Esophagus muscularis mucosa (tissue), 4 donors: ENCODE measurements at regions not wholly inside any gene's neighbourhood (a gene's known extent, or its start where the extent isn't known, plus 50 kb on each side); places are given as distances from the start of the nearest gene placed in this dataset.

ENCODE experiments used
- CTCF ChIP-seq, 3 experiments: fragments of 200-600 bp in 2 of 3; fragments of 450-650 bp in 1 of 3; sonication (generic) in 2 of 3; IDR thresholded peaks; one replicate each; pipeline ENCODE4 v1.5.1; 2017 to 2019; ENCODE audit warnings: antibody characterized with exemption in 3 of 3, mild to moderate bottlenecking in 2 of 3, moderate library complexity in 1 of 3
- EP300 ChIP-seq: sonication (generic); formaldehyde crosslinking; IDR thresholded peaks from one replicate; pipeline ENCODE4 v1.6.1; 2017; ENCODE audit warnings: antibody characterized with exemption
- POLR2A ChIP-seq: fragments of 450-650 bp; IDR thresholded peaks from one replicate; pipeline ENCODE4 v1.6.1; 2017; ENCODE audit warnings: antibody characterized with exemption, moderate library complexity, mild to moderate bottlenecking, low read depth
- POLR2AphosphoS5 ChIP-seq, 2 donors: sonication (generic); formaldehyde crosslinking; IDR thresholded peaks; one replicate each; pipeline ENCODE4 v1.6.1; 2017; ENCODE audit warnings: antibody characterized with exemption in 2 of 2

DNA sequence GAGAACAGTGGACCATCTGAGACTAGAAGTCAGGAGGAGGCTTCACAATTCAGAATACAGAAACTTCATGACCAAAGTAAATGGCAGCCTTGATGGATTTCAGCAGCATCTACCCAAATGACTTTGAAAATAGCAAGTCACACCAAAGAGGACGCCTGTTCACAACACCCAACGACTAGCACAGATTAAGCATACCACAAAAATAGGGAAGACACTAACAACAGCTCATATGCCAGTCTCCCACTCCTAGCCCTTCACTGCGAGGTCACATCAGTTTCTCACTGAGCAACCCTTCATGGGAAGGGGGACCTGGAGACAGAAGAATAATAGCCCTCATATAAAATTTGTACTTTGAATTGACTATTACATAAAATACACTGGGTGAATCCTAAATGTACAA is 228.4 kb upstream of the SLC39A10 start:
- no peak for TF ChIP-seq CTCF (IDR thresholded peaks at IDR 0.05)
- no peak for TF ChIP-seq POLR2A
- no peak for TF ChIP-seq POLR2AphosphoS5 (IDR thresholded peaks at IDR 0.05)
- no peak for TF ChIP-seq EP300
